Stimulated activated CD4-positive, alpha-beta T cell treated with anti-CD3 and anti-CD28 coated beads, Interleukin-2, amount 100 ng/mL, for 4 hours (primary cell): ENCODE measurements at regions not wholly inside any gene's neighbourhood (a gene's known extent, or its start where the extent isn't known, plus 50 kb on each side); places are given as distances from the start of the nearest gene placed in this dataset.

Experiments used
- DNase-seq: peaks from one replicate; pipeline ENCODE4 v3.0.0-alpha.2; 2020; ENCODE audit warnings: low read depth

GRCh38 chr4:23660865-23661264, 229.0 kb downstream of the PPARGC1A start:
- DNase-seq = no peak

- DNase-seq = no peak
Observed at GRCh38 chr4:23654791-23655190, 235.1 kb downstream of the PPARGC1A start.

- DNase-seq = no peak
Observed at GRCh38 chr4:23648854-23649596, 240.8 kb downstream of the PPARGC1A start.

DNA sequence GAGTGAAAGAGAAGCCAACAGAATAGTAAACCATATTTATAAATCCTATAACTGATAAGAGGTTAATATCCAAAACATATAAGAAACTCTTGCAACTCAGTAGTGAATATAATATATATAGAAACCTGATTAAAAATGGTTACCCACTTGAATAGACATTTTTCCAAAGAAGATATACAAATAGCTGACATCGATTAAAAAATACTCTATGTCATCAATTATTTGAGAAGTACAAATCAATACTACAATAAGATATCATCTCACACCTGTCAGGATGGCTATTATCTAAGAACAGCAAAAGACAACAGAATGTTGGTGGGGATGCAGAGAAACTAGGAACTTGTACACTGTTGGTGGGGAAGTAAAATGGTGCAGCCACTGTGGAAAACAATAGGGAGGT, 254.4 kb downstream of the PPARGC1A start:
- DNase-seq = no peak

- DNase-seq = no peak
Observed at GRCh38 chr4:23631255-23631950, 258.4 kb downstream of the PPARGC1A start.

- DNase-seq = no peak
Observed at GRCh38 chr4:23630110-23630509, 259.7 kb downstream of the PPARGC1A start.

DNA sequence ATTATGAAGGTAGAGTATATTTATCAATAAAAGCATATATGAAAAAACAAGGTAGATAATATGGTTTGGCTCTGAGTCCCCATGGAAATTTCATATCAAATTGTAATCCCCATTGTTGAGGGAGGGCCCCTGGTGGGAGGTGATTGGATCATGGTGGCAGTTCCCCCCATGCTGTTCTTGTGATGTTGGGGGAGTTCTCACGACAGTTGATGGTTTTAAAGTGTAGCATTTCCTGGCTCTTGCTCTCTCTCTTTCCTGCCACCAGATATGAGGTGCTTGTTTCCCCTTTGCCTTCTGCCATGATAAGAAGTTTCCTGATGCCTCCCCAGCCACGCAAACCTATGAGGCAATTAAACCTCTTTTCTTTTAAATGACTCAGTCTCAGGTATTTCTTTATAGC, 260.4 kb downstream of the PPARGC1A start:
- no peak for DNase-seq

DNA sequence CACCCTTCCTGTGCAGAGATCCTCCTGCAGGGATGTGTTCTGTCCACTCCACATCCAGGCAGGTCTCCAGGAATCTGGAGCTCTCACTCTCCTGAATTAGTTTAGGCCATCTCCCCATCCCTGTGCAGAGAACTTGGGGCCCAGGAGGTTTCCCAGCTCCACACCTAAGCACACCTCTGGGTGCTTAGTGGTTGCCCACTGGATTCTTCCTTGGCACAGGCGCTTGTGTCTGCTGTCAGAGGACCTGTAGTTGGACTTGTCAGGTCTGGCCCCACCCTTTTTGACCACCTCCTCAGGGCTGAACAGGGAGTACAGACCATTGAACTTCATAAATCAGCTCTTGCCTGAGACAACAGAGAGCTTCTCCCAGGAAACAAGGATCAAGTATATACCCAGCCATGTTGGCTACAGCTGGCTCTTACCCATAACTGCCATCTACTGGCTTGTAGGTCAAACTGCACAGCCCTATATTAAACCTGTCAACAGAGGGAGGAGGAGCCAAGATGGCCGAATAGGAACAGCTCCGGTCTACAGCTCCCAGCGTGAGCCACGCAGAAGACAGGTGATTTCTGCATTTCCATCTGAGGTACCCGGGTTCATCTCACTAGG, 275.5 kb downstream of the PPARGC1A start:
- no peak for DNase-seq

- no peak for DNase-seq
Observed at GRCh38 chr4:23613782-23614181, 276.1 kb downstream of the PPARGC1A start.

GRCh38 chr4:23602720-23603119, 287.1 kb downstream of the PPARGC1A start:
- DNase-seq = no peak

- no peak for DNase-seq
Observed at GRCh38 chr4:23594125-23594524, 295.7 kb downstream of the PPARGC1A start.

DNA sequence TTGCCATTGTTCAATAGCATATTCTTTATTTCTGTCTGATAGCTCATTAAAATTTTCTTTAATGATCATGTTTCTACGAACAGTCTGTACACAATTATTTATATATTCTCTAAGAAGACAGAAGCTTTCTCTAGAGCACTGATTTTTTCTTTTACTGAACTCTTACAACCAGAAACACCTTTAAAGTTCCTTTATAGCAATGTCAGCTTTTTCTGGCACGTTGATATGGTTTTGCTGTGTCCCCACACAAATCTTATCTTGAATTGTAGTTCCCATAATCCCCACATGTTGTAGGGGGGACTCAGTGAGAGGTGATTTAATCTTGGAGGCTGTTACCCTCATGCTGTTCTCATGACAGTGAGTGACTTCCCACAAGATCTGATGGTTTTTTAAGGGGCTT, 299.4 kb downstream of the PPARGC1A start:
- no peak for DNase-seq

DNA sequence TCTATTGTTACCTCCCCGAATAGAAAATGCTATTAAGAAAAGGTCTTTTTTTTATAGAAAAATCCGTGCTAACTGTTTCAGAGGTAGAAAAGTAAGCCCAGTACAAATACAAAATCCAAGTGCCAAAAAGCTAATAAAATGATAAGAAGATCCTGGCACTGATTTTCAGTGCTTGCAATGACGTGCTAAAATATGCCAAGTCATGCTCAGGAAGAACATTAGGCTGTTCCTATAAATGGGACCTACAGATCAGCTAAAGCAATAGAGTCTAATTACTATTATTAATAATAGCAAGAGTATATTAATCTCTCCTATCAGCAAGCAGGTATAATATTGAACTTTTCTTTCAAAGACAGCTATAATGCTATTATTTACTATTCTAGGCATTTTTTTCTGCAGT, 305.8 kb downstream of the PPARGC1A start:
- DNase-seq = no peak

- DNase-seq = no peak
Observed at GRCh38 chr4:23582671-23583070, 307.2 kb downstream of the PPARGC1A start.

DNA sequence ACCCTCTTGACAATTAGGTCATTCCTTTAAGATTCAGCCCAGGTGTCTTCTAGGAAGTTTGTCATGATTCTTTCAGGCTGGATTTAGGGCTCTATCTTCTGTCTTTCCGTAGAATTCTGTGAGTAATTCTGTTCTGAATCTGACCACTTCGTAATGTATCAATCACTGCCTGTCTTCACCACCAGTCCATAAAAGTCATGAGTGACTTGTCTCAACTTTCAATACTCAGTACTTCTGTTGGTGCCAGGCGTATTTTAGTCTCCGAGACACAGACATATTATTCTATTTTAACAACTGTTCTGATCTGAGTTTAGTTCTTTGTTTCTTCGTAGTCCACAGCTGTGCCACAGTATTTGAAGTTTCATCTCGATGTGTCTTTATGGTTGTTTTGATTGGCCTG, 310.7 kb downstream of the PPARGC1A start:
- no peak for DNase-seq

DNA sequence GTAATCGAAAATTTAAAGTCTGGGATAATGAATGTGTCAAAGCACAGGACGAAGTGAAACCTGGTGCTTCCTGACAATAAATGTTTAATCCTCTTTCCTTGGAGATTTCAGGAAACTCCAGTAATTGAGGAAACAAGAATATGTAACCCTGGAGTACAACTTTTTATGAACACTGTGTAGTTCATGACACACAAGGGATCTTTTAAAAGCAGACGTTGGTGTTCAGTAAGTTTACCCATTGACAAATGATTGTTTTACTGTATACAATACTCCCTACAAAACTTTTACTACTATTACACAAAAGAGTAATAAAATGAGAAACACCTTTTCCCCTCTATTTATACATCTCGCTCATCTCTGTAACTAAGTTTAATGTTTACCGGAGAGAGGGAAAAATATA, 312.4 kb downstream of the PPARGC1A start:
- no peak for DNase-seq

DNA sequence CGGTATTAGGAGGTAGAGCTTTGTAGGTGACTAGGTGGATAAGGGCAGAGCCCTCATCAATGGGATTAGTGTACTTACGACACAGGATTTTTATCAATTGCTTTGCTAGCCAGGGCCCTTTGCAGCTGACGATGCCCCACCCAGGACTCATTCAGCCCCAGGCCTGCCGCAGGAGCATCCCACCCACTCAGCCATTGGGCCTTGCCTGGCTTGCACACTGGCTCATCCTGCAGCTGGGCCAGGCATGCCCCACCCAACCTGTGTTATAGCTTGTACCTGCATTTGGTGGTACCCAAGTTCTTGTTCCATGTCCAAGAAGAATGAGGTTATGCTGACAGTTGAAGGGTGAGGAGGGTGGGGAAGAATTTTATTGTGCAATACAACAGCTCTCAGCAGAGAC, 317.5 kb downstream of the PPARGC1A start:
- no peak for DNase-seq

GRCh38 chr4:23567338-23567737, 322.5 kb downstream of the PPARGC1A start:
- DNase-seq = no peak

DNA sequence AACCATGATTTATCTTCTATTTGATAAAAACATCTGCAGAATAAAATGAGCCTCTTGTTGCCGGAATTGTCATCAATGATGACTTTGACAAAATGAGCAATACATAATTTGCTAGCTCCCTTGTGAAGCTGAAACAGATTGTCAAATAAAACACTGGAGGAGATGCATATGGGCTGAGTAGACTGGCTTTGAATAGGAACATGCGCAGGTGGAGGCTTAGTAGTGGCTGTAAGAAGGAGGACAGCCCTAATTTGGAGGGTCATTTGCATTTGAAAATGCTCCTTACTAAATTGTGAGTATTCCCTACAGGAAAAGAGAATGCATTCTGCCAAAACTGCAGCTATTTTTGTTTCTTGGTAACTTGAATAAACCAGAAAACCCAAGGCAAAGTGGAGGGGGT, 329.1 kb downstream of the PPARGC1A start:
- DNase-seq = no peak

GRCh38 chr4:23558101-23558500, 331.7 kb downstream of the PPARGC1A start:
- DNase-seq = no peak

DNA sequence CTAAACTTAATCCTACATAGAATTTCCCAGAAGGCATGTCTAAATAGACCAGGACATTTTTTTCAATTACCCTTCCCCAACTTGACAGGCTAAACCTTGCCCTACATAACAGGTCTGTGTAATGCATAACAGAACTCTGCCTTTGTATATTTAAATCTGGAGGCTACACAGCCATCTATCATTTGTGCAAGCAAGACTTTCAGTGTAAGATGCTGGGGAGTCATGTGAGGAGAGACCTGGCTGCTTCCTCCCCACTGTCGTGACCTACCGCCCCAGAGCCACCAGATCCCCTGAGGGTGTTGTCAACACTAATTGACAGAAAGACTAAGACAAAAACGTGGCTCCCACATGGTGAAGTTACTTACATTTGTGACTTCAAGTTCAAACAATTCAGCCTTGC, 342.2 kb downstream of the PPARGC1A start:
- no peak for DNase-seq

DNA sequence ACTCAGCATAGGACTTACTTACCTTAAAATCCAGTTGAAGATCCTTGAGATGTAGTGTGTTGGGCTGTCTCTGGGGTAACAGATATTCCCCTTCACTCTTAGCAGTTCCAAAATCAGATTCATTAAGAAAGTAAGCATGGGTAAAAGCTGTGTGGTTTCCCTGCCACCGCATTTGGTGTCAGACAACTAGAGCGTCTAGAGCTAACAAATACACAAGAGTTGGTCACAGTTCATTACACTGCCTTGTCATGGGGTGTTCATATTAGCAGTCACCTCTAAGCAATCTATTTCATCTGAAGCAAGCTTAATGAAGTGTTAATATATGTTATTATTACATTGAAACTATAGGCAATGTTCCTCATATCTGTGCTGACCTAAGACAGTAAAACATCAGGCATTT, 342.8 kb downstream of the PPARGC1A start:
- DNase-seq = no peak

DNA sequence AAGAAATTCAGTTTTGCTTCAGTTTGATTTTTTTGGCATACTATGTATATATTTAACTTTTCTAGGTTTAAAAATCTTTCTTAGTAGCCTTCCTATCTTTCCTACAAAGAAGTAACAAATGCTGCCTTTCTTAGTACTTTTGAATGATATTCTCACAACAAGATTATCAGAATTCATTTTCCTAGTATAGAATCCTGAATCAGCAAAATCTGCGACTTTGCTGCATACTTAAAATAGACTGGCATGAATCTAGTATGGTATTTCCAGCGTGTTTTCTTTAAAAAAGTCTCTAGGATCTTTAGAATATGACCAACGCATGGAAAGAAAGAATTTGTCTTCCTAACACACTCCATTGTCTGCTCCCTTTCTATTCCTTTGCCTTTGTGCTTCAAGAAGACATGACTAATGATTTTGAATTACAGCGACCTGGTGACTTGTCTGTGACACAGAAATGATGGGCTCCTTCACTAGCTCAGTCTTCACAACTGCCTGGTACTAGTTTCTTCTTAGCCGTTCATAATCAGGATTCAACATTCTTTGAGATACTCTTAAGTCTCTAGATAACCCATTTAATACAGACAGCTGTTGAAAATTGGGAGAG, 349.8 kb downstream of the PPARGC1A start:
- DNase-seq = no peak
